NOMO-1 treated with DMSO at 0.1 percent for 48 hours (cell line): ENCODE measurements at regions not wholly inside any gene's neighbourhood (a gene's known extent, or its start where the extent isn't known, plus 50 kb on each side); places are given as distances from the start of the nearest gene placed in this dataset.

Source experiments
- DNase-seq: peaks from one replicate; lab custom pipeline; 2025; ENCODE audit not compliant: unreplicated experiment; lab: John Stamatoyannopoulos, UW

DNA sequence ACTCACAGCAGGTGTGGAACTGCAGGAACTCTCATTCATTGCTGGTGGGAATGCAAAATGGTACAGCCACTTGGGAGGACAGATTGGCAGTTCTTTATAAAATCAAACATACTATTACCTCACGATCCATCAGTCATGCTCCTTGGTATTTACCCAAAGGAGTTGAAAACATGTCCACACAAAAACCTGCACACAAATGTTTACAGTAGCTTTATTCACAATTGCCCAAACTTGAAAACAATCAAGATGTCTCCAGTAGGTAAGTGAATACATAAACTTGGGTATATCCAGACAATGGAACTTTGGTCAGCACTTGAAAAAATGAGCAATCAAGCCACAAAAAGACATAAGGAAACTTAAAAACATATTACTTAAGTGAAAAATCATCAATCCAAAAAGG, 215.5 kb downstream of the IRX1 start:
- no peak for DNase-seq

DNA sequence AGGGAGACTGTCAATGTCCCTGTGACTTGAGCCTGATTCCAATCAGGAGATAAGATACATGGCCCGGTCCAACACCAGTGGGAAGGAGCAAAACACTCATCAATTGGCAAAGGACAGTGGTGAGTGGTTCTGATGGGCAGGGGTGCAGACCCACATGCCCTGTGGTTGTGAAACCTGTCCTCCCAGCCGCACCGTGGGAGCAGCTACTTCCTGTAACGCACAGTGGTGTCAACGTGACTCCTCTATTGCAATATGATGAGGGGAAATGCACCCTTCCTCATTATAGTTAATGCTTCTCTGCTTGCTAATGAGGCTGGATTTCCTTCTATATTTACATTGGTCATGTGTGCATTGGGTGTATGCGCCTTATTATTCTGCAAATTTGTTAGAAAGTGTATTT, 223.0 kb downstream of the IRX1 start:
- no peak for DNase-seq

DNA sequence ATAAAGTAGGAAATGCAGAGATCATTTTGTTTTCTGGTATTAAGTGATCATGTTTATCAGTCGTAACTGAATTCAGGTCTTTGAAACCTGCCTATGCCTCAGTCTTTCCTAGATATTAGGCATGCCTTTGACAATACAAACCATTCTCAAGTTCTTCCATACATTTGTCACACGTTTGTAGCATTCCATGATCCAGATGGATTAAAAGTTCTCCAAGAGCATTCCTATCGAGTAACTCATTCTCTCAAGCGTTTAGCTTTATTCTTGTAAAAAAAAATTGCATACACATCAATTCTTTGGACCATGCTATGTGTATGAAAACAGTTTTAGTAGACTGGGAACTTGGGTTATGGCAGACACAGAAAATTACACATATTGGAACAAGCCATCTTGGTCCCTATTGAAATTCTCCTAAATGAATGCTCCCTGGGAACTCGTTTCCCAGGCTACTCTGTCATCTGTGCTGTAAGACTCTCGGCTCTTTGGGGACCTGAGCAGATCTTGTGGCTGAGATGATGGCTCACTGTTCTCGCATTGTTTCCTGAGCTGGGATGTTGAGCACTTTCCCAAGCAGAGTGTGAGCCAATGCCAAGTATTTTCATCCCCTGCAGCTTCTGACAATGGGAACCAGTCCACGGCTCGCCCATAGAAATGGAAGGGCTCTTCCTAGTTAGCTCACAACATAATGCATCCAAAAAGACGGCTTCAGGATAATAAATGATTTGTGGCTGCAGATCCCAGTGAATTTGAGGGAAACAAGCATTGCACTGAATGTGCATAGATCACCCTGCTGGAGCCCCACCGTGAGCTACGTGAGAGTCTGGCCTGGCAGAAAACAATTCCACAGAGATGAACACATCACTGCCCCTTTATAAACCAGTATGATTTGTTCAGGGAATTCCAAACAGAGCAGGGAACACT, 230.2 kb downstream of the IRX1 start:
- no peak for DNase-seq

DNA sequence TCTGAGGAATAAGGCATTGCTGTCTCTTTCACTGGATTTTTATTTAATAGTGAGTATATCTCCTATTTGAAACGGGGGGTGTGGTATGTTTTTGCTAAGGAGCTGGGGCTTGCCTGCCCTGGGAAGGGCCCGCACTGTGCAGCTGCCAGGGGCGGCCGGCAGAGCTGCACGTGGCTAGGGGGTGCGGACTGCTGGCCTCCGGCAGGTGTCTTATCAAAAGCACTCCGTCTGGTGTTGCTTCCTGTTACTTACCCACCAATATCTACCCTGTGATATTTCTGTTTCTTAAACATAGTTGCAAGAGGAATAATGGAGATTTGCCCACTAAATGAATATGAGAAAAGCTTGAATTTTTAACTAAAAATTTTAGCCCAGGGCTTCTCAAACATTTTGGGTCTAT, 232.0 kb downstream of the IRX1 start:
- DNase-seq, result no peak

DNA sequence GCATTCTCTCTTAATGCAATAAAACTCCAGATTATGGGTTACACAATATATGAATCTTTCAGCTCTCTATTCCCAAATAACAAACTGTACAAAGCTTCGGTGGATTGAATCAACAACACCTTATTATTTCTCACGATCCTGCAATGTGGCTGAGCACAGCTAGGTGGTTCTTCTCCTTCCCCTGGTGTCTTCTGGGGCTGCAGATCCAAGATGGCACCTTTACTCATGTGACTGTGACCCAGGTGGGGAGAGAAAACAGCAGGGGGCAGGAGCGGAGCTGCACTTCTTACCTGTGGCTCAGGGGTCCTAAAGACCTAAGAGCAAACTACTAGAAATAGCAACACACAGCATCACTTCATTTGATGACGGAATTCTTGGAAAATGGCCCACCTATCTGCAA, 233.1 kb downstream of the IRX1 start:
- no peak for DNase-seq

DNA sequence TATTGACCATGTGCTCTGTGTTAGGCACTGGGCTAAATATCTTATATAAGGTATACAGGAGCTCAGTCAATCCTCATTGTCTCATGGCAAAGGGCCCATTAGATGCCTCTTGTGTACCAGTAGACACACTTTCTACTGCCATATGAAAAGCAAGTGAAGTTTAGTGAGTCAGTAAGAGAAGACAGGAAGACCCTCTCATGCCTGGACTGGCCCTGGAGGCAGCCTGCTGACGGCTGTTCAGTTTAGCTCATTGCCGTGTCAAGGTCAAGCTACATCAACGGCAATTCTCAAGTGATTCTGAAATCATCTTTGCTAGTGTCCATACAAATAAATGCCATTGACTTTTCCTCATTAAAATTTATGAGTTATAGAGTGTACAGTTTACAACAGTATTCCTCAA, 237.9 kb downstream of the IRX1 start:
- no peak for DNase-seq

DNA sequence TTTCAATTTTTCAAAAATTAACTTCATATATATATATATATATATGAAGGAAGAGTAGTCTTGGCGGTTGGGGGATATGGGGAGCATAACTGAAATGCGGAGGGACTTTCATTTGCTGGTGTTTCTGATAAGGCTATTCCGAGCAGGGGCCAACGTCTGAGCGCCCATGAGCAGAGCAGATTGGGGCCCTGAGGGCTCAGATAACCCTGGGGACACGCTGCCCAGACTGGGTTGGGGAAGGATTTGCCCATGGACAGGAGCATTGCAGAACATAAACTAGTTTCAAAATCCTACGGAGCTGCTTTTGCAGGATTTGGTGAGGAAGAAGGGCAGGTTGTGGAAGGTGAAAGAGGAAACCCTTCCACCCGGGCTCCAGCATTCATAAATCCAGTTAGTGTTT, 240.2 kb downstream of the IRX1 start:
- DNase-seq, result no peak

DNA sequence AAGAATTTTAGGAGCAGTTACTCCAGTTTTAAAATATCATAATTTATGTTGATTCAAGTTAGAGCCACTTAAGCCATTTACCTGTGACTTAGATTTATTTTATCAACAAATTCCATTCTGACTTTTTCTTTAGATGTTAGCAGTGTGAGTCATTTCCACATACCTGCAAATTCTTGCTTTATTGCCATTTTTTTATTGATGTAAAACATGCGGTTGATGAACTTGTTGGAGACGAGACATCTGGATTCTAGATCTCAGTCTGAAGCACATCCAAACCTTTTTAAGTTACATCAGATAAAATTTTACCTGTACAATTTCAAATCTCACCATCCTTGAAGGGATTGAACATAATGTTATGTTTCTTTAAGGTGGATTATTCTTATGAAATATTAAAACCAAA, 240.9 kb downstream of the IRX1 start:
- no peak for DNase-seq

DNA sequence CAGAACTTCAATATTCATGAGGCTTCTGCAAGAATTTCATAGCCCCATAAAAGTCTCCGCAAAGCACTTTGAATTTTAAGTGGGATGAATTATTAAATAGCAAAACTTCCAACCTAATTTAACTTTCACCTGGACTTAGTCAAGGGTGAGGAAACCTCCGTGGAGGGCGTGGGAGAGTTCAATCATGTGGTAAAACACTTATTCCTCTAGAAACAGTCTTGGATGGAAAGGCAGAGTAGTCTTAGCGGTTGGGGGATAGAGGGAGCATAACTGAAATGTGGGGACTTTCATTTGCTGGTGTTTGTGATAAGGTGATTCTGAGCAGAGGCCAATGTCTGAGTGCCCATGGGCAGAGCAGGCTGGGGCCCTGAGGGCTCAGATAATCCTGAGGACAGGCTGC, 241.9 kb downstream of the IRX1 start:
- DNase-seq, result no peak

DNA sequence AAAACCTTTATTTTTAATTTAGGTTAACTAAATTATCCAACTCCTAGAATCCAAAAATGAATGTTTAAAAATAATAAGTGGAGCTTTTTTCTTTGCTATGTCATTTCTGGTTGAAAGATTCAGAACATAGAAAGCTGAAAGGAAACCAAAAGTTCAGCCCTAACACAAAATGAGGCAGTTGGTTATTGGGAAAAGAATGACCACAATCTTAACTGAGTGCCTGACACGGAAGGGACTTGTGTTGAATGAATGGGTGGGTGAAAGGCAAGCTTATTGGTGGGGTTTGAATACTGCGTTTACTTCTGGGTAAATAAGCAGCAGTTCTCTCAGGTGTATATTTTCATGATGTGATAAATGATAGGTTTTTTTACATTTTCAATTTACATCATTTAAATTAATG, 243.5 kb downstream of the IRX1 start:
- DNase-seq, result no peak

DNA sequence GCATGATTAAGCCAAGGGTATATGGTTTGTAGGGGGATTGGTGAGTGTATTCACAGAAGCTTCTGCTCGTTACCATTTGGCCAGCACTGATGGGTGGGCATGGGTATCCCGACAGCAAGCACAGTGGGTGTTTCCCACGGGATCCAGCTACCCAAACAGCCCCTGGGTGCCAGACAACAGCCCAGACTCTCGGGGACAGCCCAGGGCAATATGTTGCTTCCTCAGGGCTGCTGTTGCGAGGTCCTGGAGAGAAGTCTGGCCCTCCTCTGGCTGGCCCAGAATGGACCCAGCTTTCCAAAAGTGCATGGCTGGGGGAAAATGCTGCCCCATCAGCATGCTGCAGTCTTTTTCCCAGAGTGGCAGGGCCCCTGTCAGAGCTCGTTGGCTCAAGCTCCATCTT, 247.0 kb downstream of the IRX1 start:
- no peak for DNase-seq

DNA sequence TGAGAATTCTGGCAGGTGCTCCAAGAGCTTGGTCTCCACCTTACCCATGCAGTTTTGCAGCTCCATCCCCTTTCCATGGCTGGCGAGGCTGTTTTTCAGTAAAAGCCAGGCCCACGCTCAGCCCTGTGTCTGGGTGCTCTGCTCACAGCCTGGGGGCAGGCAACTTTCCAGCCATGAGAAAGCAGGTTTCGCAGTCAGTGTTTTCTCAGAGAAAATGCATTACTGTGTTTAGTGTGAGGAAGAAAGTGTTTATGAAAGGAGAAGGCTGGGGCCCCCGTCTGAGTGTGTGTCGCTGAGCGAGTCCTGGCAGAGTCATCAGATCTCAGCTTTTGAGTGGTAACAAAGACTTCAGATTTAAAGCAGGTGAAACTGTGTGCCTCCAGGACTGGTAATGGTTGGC, 248.1 kb downstream of the IRX1 start:
- no peak for DNase-seq

DNA sequence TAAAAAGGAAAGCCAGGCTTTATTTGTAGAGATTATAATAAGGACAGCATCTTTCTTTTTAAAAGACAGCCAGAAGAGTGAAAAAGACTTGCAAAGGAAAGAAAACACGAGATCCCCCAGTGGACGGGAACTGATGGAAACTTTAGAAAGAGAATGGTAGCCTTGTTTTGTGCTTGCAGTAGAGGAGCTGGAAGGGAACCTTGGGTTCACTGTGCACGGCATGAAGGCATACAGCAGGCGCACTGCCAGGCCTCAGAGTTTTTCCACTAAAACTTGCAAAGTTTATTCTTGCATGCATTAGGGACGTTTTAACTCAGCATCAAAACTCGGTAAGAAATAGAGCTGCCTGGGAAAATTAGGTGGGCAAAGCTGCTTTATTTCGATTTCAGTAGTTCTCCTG, 248.6 kb downstream of the IRX1 start:
- DNase-seq, result no peak

DNA sequence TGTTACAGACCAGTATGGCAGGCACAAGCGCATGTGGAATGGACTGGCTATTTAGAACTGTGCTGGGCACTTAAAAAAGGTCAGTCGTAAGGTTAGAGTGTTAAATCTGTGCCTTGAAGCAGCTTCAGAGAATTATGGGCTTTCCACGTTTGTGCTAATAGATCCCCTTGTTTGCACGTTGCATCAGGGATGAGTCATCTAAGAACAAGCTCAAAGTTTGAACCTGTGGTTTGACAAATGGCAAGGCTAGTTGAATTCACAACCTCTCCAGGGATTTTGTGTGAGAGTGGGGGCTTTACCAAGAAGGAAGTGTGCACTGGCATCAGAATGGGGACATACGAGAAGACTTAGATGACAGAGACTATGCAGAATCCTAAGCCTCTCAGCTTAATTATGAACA, 249.6 kb downstream of the IRX1 start:
- DNase-seq, result no peak

DNA sequence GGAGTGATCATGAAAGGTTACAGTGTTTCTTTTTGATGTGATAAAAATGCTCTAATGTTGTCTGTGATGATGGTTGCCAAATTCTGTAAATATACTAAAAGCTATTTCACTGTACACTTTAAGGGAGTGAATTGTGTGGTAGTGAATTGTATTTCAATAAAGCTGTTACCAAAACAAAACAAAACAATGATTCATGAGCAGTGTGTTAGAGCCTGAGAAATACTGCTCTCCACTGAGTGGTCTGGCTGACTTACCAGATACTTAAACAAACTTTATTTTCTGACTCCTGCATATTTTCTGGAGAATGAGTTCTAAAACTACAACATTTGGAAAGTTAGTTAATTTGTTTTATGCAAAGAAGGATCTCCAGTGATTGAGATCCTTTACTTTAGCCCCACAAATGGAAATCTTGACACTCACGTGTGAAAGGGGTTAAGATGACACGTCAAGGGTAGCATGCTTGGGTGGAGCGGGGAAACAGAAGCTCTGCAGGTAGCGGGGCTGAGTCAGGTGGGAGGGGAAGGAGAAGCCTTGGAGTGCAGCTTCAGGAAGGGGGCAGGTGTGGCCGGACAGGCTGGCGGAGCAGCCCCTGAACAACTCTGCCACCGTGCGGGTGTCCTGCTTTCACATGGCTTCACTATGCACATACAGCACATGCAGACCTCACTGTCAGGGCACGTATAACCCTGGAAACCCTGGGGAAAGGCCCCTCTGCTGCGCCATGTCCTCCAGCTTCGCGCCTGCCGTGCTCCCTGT, 256.7 kb downstream of the IRX1 start:
- DNase-seq, result no peak

DNA sequence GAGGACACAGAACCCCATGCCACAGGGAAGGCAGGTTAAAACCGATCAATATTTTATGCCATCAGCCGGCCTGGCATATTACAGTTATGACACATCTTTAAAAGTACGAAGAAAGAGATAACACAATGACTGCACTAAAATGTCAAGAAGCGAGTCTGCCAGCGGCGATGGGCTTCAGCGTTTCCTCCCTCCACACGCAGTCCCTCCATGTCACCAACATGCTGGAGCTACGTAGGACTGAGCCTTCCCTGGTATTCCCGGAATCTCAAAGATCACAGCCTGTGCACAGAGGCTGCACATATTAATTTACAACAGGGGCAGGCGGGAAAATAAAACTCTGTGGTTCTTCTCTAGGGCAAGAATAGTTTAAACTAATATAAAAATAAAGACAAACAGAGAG, 257.7 kb downstream of the IRX1 start:
- DNase-seq, result no peak

DNA sequence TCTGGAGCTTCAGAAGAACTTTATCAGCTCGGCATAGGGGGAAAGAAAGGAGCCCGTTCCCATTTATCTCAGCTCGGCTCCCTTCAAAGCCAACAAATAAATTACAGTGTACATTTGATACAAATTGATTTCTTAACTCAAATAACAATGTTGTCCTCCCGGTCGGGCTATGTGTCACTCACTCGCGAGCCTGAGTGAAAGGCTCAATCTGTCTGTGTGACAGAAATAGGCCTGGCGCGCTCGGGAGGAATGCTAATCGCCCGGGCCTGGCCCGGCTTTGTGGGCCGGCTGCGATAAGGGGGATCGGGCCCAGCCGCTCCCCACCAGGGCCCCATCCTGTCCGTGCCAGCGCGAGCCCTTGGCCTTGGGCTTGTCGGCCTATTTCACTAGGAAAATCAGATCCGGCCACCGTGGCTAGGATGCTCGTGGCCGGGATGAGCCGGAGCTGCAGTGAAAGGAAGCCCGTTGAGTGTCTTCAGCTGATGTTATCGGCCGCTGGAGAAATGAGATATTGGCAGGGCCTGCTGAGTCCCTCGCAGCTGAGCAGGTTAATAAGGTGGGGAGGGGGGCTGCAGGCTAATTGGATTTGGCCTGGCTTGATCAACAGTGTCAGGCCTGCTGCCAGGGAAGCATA, 258.7 kb downstream of the IRX1 start:
- no peak for DNase-seq

DNA sequence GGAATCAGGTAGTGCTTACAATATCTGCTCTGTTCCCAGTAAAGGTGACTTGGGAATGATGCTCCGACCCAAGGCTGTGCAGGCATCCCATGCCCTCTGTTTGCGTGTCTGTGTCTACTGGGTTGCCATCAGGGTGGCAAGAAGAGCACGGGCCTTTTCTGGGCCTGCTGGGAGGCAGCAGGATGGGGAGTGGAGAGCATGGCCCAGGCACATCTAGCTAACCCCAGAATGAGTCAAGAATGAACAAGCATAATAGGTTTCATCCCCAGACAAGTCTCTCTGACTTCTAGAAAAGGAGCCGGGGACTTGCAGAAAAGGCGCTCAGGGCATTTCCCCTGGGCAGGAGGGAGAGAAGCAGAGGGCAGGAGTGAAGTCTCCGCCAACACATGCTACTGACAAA, 260.4 kb downstream of the IRX1 start:
- DNase-seq, result no peak

DNA sequence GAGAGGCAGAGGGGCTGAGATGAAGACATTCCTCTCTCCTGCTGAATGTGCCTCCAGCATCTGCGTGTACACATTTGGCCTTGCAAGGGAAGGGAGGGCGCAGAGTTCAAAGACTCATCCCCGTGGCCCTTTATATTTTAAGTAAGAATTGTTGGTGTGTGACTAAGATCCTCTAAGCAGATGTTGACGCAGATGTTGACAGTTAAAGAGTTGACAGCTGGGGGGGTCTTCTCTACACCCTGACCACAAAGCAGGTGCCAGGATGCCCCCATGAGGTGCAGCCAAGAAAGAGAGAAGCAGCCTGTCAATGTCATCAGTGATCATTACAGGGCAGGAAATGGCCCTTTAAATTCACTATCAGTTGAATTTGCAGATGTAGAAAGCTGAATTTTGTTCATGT, 262.9 kb downstream of the IRX1 start:
- DNase-seq, result no peak

DNA sequence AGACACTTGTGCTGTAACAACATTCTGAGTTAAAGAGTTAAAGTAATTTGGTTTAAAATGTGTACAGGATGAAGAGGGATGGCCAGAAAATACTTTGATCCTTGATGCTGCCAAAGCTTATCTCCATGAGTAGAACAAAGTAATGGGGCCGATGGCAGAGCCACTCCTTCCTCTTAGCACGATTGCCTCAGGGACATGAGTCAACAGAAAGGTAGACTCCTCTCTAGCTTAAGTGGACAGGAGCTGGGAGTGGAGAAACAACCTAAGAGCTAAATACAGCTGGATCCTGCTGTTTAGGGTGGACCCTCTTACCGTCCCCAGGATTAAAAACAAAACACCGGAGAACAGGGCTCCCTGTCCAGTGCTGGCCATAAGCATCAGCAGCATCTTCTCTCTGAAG, 267.3 kb downstream of the IRX1 start:
- DNase-seq, result no peak

DNA sequence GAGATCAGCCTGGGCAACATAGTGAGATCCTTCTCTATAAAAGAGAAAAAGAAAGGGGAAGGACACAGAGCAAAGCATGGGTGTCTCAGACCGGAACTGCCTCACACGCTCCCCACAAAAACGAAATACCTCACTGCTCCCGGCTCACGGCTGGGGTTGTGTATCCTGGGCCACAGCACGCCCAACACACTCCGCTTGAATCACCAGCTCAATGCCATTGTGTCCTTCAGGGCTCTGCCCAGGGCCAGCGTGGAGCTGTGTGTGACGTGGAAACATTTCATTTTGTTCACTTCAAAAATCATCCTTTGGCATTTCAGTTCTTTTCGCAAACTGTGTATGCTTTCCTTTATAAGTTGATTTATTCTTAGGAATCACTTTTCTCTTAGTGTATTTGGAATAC, 279.5 kb downstream of the IRX1 start:
- no peak for DNase-seq

DNA sequence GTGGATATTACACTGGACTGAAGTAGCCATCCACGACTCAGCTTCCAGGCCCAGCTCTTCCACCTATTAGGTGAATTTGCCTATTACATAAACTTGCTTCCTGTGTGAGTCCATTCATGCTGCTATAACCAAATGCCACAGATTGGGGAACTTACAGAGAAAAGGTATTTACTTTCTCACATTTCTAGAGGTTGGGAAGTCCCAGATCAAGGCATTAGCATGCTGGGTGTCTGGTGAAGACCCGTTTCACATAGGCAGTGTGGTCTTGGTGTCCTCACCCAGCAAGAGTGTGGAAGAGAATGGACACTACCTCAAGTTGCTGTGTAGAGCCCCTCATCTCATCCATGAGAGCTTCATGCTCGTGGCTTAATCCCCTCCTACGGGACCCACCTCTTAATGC, 282.6 kb downstream of the IRX1 start:
- no peak for DNase-seq
